DOHH2 (cell line): ENCODE measurements at regions not wholly inside any gene's neighbourhood (a gene's known extent, or its start where the extent isn't known, plus 50 kb on each side); places are given as distances from the start of the nearest gene placed in this dataset.

Experiments
- H3F3A ChIP-seq: fragments of 200-600 bp; sonication (generic), shearing (Covaris generic); 2 replicates; pipeline ENCODE4 v1.6.0; 2016; ENCODE audit warnings: antibody characterized with exemption, mild to moderate bottlenecking; ENCODE audit not compliant: control insufficient read depth, insufficient read depth
- H3K27ac ChIP-seq: fragments of 200-600 bp; sonication (generic); 2 replicates; pipeline ENCODE4 v1.5.1; 2014; ENCODE audit warnings: low read depth, mild to moderate bottlenecking, low read length, moderate library complexity
- H3K27me3 ChIP-seq: fragments of 200-600 bp; sonication (generic); 2 replicates; pipeline ENCODE4 v1.6.1; 2014; ENCODE audit warnings: mild to moderate bottlenecking, low read length, mixed read lengths; ENCODE audit not compliant: control insufficient read depth
- H3K36me3 ChIP-seq: fragments of 200-600 bp; sonication (generic); 2 replicates; pipeline ENCODE4 v1.6.1; 2014; ENCODE audit warnings: mild to moderate bottlenecking, low read length, moderate library complexity, mixed read lengths; ENCODE audit not compliant: control insufficient read depth
- H3K4me1 ChIP-seq: fragments of 200-600 bp; sonication (generic); 2 replicates; pipeline ENCODE4 v1.6.1; 2014; ENCODE audit warnings: mild to moderate bottlenecking, low read length, mixed read lengths; ENCODE audit not compliant: control insufficient read depth
- H3K4me2 ChIP-seq: fragments of 200-600 bp; sonication (generic); 2 replicates; pipeline ENCODE4 v1.6.0; 2014; ENCODE audit warnings: mild to moderate bottlenecking, low read length, moderate library complexity
- H3K4me3 ChIP-seq: fragments of 200-600 bp; sonication (generic); 2 replicates; pipeline ENCODE4 v1.5.1; 2014; ENCODE audit warnings: mild to moderate bottlenecking, low read length, mixed read lengths
- H3K79me2 ChIP-seq: fragments of 200-600 bp; sonication (generic); 2 replicates; pipeline ENCODE4 v1.6.1; 2014; ENCODE audit warnings: mild to moderate bottlenecking, low read length, mixed read lengths; ENCODE audit not compliant: control insufficient read depth
- H3K9me2 ChIP-seq: fragments of 200-600 bp; sonication (generic); replicated peaks from 2 replicates; pipeline ENCODE4 v1.6.1; 2014; ENCODE audit warnings: mild to moderate bottlenecking, low read length, mixed read lengths; ENCODE audit not compliant: control insufficient read depth
- H3K9me3 ChIP-seq: fragments of 200-600 bp; sonication (generic); 2 replicates; pipeline ENCODE4 v1.6.1; 2014; ENCODE audit warnings: antibody characterized with exemption, low read length, mixed read lengths; ENCODE audit not compliant: control insufficient read depth, insufficient read depth
- H4K20me1 ChIP-seq: fragments of 200-600 bp; sonication (generic); 2 replicates; pipeline ENCODE4 v1.6.0; 2014; ENCODE audit warnings: low read depth, mild to moderate bottlenecking, antibody characterized with exemption, low read length, moderate library complexity; ENCODE audit not compliant: control insufficient read depth, insufficient read depth
- EZH2phosphoT487 ChIP-seq: fragments of 200-600 bp; sonication (generic); IDR thresholded peaks from 2 replicates; pipeline ENCODE4 v1.6.1; 2017; ENCODE audit warnings: borderline replicate concordance, mild to moderate bottlenecking, antibody characterized with exemption, low read length, moderate library complexity, mixed read lengths
- TF ChIP-seq, protein P1 (sequence below): fragments of 200-600 bp; sonication (generic); IDR thresholded peaks from one replicate; pipeline ENCODE4 v1.5.1; 2014; ENCODE audit warnings: antibody characterized with exemption, mild to moderate bottlenecking, low read depth, low read length; ENCODE audit not compliant: poor library complexity, severe bottlenecking

- H3K4me2 ChIP-seq, result no peak overlapping the region
- H3K36me3 ChIP-seq, result no peaks in the 10 kb centered on the region
- no peaks in the 10 kb centered on the region for H3F3A ChIP-seq
- no peaks in the 10 kb centered on the region for H3K4me1 ChIP-seq
- no peaks in the 10 kb centered on the region for H3K79me2 ChIP-seq
- H3K27me3 ChIP-seq, result no peaks in the 10 kb centered on the region
- H3K27ac ChIP-seq, result no peak overlapping the region
- no peaks in the 10 kb centered on the region for H4K20me1 ChIP-seq
- no peaks in the 10 kb centered on the region for H3K9me3 ChIP-seq
- H3K4me3 ChIP-seq, result no peak overlapping the region
- H3K9me2 ChIP-seq, result no peaks in the 10 kb centered on the region
- TF ChIP-seq, protein P1, sequence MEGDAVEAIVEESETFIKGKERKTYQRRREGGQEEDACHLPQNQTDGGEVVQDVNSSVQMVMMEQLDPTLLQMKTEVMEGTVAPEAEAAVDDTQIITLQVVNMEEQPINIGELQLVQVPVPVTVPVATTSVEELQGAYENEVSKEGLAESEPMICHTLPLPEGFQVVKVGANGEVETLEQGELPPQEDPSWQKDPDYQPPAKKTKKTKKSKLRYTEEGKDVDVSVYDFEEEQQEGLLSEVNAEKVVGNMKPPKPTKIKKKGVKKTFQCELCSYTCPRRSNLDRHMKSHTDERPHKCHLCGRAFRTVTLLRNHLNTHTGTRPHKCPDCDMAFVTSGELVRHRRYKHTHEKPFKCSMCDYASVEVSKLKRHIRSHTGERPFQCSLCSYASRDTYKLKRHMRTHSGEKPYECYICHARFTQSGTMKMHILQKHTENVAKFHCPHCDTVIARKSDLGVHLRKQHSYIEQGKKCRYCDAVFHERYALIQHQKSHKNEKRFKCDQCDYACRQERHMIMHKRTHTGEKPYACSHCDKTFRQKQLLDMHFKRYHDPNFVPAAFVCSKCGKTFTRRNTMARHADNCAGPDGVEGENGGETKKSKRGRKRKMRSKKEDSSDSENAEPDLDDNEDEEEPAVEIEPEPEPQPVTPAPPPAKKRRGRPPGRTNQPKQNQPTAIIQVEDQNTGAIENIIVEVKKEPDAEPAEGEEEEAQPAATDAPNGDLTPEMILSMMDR, result no peak
- no peak for TF ChIP-seq EZH2phosphoT487
Measured at GRCh38 chr20:11394145-11394833, 523.4 kb upstream of the BTBD3 start.

- no peaks in the 10 kb centered on the region for H3K9me3 ChIP-seq
- no peak overlapping the region for H3K4me2 ChIP-seq
- no peaks in the 10 kb centered on the region for H3K4me1 ChIP-seq
- H3K27ac ChIP-seq, result no peak overlapping the region
- TF ChIP-seq, protein P1, result no peak
- no peak for TF ChIP-seq EZH2phosphoT487
- no peaks in the 10 kb centered on the region for H3K36me3 ChIP-seq
- no peaks in the 10 kb centered on the region for H3K27me3 ChIP-seq
- H3K9me2 ChIP-seq, result no peaks in the 10 kb centered on the region
- no peaks in the 10 kb centered on the region for H3K79me2 ChIP-seq
- no peaks in the 10 kb centered on the region for H3F3A ChIP-seq
- no peak overlapping the region for H3K4me3 ChIP-seq
- H4K20me1 ChIP-seq, result no peaks in the 10 kb centered on the region
Measured at GRCh38 chr20:11395581-11395980, 522.1 kb upstream of the BTBD3 start.

DNA sequence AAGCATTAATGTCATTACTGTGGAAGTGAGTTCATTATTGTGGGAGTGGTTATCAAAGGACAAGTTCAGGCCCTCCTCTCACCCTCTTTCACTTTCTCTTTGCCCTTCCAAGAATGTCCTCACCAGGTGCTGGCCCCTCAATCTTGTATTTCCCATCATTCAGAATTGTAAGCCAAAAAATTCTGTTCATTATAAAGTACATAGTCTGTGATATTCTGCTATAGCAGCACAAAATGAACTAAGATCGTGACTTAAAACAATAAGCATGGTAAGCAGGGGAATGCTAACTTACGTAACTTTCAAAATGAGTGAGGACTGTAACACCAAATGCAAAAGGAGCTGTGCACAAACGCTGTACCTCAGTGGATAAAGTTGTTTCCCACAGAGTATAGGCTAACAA lies 515.7 kb upstream of the BTBD3 start:
- H3F3A ChIP-seq, result no peaks in the 10 kb centered on the region
- H3K4me3 ChIP-seq, result no peak overlapping the region
- no peaks in the 10 kb centered on the region for H3K9me2 ChIP-seq
- no peaks in the 10 kb centered on the region for H3K27me3 ChIP-seq
- no peaks in the 10 kb centered on the region for H4K20me1 ChIP-seq
- H3K36me3 ChIP-seq, result no peaks in the 10 kb centered on the region
- no peak overlapping the region for H3K4me2 ChIP-seq
- no peaks in the 10 kb centered on the region for H3K4me1 ChIP-seq
- H3K27ac ChIP-seq, result no peak overlapping the region
- TF ChIP-seq EZH2phosphoT487, result no peak
- TF ChIP-seq, protein P1, result no peak
- H3K79me2 ChIP-seq, result no peaks in the 10 kb centered on the region
- no peaks in the 10 kb centered on the region for H3K9me3 ChIP-seq
